ENCODE measurements at regions not wholly inside any gene's neighbourhood (a gene's known extent, or its start where the extent isn't known, plus 50 kb on each side); places are given as distances from the start of the nearest gene placed in this dataset.

DNA sequence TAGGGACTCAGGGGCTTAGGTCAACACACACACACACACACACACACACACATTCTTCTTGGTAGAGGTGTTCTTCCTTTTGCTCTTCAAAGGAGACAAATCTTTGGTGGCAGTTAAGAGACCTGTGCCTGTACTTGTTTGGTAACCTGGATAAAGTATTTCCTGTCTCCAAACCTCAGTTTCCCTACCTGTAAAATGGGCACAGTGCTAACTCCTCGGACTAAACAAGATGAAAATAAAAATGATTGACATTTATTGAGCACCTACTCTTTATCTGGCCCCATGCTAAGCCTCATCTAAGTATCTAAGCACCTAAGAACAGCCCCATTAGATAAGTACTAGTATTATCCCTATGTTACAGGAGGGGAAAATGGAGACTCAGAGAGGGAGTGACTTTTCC lies 220.8 kb upstream of the MYL2 start:
- H3K27me3 ChIP-seq (replicated peaks; ENCODE audit: control insufficient read depth, insufficient read depth, low read length), result no peaks in the 10 kb centered on the region; the same call in 1 of the 2 replicates
- Mint-ChIP-seq H3K9me3 (ENCODE audit: unreplicated experiment) (no peaks in the 10 kb centered on the region), H3K27me3 (ENCODE audit: insufficient read depth, unreplicated experiment) (peaks cover 7% of the 10 kb centered on the region), H3K36me3 (ENCODE audit: insufficient read depth, unreplicated experiment) (no peaks in the 10 kb centered on the region), H3K4me1 (ENCODE audit: low read depth, unreplicated experiment) (no peaks in the 10 kb centered on the region), H3K27ac (ENCODE audit: unreplicated experiment) (no peak overlapping the region), H3K4me3 (ENCODE audit: unreplicated experiment) (no peak overlapping the region)
- no peak for DNase-seq
- BruUV-seq (replicated peaks), result no TSS peak
- ChIA-PET POLR2A (no interaction called here), CTCF (no interaction called here)
- H3K4me3 ChIP-seq (ENCODE audit: low read depth, low read length), result no peak overlapping the region
- intact Hi-C loops (cut with micrococcal nuclease; ENCODE audit: unreplicated experiment), result no loop called here
- H3K4me1 ChIP-seq, result no peaks in the 10 kb centered on the region
- TF ChIP-seq, protein P1, sequence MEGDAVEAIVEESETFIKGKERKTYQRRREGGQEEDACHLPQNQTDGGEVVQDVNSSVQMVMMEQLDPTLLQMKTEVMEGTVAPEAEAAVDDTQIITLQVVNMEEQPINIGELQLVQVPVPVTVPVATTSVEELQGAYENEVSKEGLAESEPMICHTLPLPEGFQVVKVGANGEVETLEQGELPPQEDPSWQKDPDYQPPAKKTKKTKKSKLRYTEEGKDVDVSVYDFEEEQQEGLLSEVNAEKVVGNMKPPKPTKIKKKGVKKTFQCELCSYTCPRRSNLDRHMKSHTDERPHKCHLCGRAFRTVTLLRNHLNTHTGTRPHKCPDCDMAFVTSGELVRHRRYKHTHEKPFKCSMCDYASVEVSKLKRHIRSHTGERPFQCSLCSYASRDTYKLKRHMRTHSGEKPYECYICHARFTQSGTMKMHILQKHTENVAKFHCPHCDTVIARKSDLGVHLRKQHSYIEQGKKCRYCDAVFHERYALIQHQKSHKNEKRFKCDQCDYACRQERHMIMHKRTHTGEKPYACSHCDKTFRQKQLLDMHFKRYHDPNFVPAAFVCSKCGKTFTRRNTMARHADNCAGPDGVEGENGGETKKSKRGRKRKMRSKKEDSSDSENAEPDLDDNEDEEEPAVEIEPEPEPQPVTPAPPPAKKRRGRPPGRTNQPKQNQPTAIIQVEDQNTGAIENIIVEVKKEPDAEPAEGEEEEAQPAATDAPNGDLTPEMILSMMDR (IDR thresholded peaks at IDR 0.05; ENCODE audit: insufficient read depth in 1 of 2, low read depth in 1 of 2, low read length in 1 of 2, severe bottlenecking in 1 of 2, unreplicated experiment in 1 of 2), result no peak
- H3K36me3 ChIP-seq (ENCODE audit: control insufficient read depth, insufficient read depth, low read length), result no peaks in the 10 kb centered on the region
- H3K9me3 ChIP-seq, result no peaks in the 10 kb centered on the region

DNA sequence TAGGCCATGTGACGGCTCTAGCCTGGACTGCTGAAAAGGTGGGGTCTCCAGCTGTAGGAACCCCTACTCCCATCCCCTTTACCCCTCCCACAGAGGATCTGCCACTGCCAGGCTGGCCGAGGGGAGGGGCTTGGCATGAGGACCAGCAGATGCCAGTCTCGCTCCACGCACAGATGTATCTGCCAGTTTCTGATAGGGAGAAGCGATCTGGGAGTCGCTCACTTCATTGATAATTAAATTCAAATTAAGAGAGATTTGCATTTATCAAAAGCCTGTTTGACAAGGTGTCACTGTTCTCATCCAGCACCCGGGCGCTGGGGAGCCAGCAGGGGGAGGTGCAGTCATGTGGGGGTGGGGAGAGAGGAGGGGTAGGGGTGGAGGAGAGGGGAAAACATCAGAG lies 217.6 kb upstream of the MYL2 start:
- DNase-seq, result no peak

DNA sequence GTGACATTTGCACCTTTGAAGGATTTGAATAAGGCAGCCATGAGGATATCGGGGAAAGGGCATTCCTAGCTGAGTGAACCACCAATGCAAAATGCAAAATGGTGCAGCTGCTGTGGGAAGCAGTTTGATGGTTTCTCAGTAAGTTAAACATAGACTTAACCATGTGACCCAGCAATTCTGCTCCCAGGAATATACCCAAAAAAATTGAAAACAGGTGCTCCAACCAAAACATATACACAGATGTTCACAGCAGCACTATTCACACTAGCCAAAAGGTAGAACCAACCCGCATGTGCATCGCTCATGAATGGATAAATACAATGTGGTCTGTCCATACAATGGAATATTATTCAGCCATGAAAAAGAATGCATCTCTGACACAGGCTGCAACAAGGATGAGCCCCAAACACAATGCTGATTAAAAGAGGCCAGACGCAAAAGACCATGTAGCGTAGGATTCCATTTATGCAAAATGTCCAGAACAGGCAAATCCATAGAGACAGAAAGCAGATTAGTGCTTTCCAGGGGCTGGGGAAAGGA lies 215.0 kb upstream of the MYL2 start:
- H3K4me1 Mint-ChIP-seq (ENCODE audit: low read depth, unreplicated experiment), result no peaks in the 10 kb centered on the region
- no peaks in the 10 kb centered on the region; the same call in 1 of the 2 replicates for H3K27me3 ChIP-seq (replicated peaks; ENCODE audit: control insufficient read depth, insufficient read depth, low read length)
- TF ChIP-seq, protein P1 (IDR thresholded peaks at IDR 0.05; ENCODE audit: insufficient read depth in 1 of 2, low read depth in 1 of 2, low read length in 1 of 2, severe bottlenecking in 1 of 2, unreplicated experiment in 1 of 2), result no peak
- no peak overlapping the region for H3K4me3 Mint-ChIP-seq (ENCODE audit: unreplicated experiment)
- no TSS peak for BruUV-seq (replicated peaks)
- H3K9me3 Mint-ChIP-seq (ENCODE audit: unreplicated experiment), result no peaks in the 10 kb centered on the region
- H3K36me3 Mint-ChIP-seq (ENCODE audit: insufficient read depth, unreplicated experiment), result no peaks in the 10 kb centered on the region
- H3K36me3 ChIP-seq (ENCODE audit: control insufficient read depth, insufficient read depth, low read length), result no peaks in the 10 kb centered on the region
- H3K27ac Mint-ChIP-seq (ENCODE audit: unreplicated experiment), result no peak overlapping the region
- peaks cover 3% of the 10 kb centered on the region for H3K27me3 Mint-ChIP-seq (ENCODE audit: insufficient read depth, unreplicated experiment)
- no peak overlapping the region for H3K4me3 ChIP-seq (ENCODE audit: low read depth, low read length)
- DNase-seq, result no peak
- H3K4me1 ChIP-seq, result no peaks in the 10 kb centered on the region
- H3K9me3 ChIP-seq, result 0 out of 2 replicates have a peak, but pooled peaks cover 3% of the 10 kb centered on the region
- intact Hi-C loops (cut with micrococcal nuclease; ENCODE audit: unreplicated experiment), result no loop called here
- POLR2A ChIA-PET, result no interaction called here
- CTCF ChIA-PET, result no interaction called here

More for the DNA sequence above, 217.6 kb upstream of the MYL2 start:
- Mint-ChIP-seq H3K4me3 (ENCODE audit: unreplicated experiment) (no peak overlapping the region), H3K4me1 (ENCODE audit: low read depth, unreplicated experiment) (no peaks in the 10 kb centered on the region), H3K36me3 (ENCODE audit: insufficient read depth, unreplicated experiment) (no peaks in the 10 kb centered on the region), H3K9me3 (ENCODE audit: unreplicated experiment) (no peaks in the 10 kb centered on the region), H3K27ac (ENCODE audit: unreplicated experiment) (no peak overlapping the region), H3K27me3 (ENCODE audit: insufficient read depth, unreplicated experiment) (peaks cover 3% of the 10 kb centered on the region)
- Histone ChIP-seq H3K4me1 (no peaks in the 10 kb centered on the region), H3K9me3 (0 out of 2 replicates have a peak, but pooled peaks cover 3% of the 10 kb centered on the region), H3K4me3 (ENCODE audit: low read depth, low read length) (no peak overlapping the region), H3K36me3 (ENCODE audit: control insufficient read depth, insufficient read depth, low read length) (no peaks in the 10 kb centered on the region), H3K27me3 (replicated peaks; ENCODE audit: control insufficient read depth, insufficient read depth, low read length) (no peaks in the 10 kb centered on the region; the same call in 1 of the 2 replicates)
- BruUV-seq (replicated peaks), result no TSS peak
- ChIA-PET CTCF (no interaction called here), POLR2A (no interaction called here)
- TF ChIP-seq, protein P1 (IDR thresholded peaks at IDR 0.05; ENCODE audit: insufficient read depth in 1 of 2, low read depth in 1 of 2, low read length in 1 of 2, severe bottlenecking in 1 of 2, unreplicated experiment in 1 of 2), result no peak
- intact Hi-C loops (cut with micrococcal nuclease; ENCODE audit: unreplicated experiment), result no loop called here

Data from Caco-2 (cell line).